SH-SY5Y (cell line): ENCODE measurements at regions not wholly inside any gene's neighbourhood (a gene's known extent, or its start where the extent isn't known, plus 50 kb on each side); places are given as distances from the start of the nearest gene placed in this dataset.

Source experiments
- GATA2 ChIP-seq: IDR thresholded peaks from 2 replicates; pipeline ENCODE4 v1.6.1; 2011; ENCODE audit warnings: mild to moderate bottlenecking, low read depth, low read length
- GATA3 ChIP-seq: IDR thresholded peaks from 2 replicates; pipeline ENCODE4 v1.6.1; 2011; ENCODE audit warnings: low read depth, mild to moderate bottlenecking, low read length, moderate library complexity

DNA sequence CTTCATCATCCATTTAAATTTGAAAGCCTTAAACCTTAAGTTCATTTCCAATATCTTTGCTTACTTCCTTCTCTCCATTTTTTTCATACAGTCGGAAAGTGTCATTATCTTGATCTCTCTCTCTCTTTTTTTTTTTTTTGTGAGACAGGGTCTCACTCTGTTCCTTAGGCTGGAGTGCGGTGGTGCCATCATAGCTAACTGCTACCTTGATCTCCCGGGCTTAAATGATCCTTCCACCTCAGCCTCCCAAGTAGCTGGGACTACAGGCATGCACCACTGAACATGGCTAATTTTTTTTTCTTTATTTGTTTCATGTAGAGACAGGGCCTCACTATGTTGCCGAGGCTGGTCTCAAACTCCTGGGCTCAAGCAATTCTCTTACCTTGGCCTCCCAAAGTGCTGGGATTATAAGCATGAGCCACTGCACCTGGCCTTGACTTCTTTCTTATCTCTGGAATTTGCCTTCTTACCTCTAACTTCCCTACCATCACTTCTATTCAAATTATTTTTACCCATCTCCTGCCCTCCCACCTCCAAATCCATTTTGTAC is 222.2 kb downstream of the MYCN start:
- TF ChIP-seq GATA2 (no peak), GATA3 (no peak)
